ENCODE measurements at regions not wholly inside any gene's neighbourhood (a gene's known extent, or its start where the extent isn't known, plus 50 kb on each side); places are given as distances from the start of the nearest gene placed in this dataset.

DNA sequence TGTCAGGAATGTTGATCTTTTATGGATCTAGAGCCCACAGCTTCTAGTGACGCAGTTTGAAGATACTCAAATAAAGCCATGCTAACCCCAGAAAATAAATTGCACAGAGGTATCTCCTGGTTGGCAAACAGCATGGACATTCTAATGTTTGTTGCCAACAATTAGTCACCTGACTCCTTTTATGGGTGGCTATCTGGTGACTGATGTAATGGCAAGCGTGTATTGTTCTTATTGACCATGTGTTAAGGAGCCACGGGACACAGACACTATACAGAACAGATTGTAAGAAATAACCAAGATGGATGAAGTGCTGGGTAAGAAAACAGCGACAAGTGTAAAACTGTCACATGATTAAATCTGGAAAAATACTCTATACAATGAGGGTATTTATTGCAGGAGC is 401.3 kb upstream of the PDE3A start:
- intact Hi-C loops (cut with micrococcal nuclease) = no loop called here
- H3K27ac ChIP-seq (ENCODE audit: low read depth, low read length) = no peak overlapping the region
- no peak overlapping the region for H3K4me2 ChIP-seq (ENCODE audit: low read length)
- H3K9me2 ChIP-seq (ENCODE audit: insufficient read depth) = no peaks in the 10 kb centered on the region
- no peaks in the 10 kb centered on the region for H3K27me3 ChIP-seq (ENCODE audit: insufficient read depth, low read length)
- no TSS peak for BruUV-seq (replicated peaks)
- H3K4me3 ChIP-seq (replicated peaks in 1 of 2; ENCODE audit: low read depth in 1 of 2, low read length in 2 of 2) = no peak overlapping the region
- POLR2A ChIA-PET = no interaction called here
- peaks cover 0 to 3% of the 10 kb centered on the region in 2 experiments; a peak in 2 of 4 replicates for H3K4me1 ChIP-seq (ENCODE audit: control insufficient read depth in 1 of 2, insufficient read depth in 2 of 2, low read length in 2 of 2)
- no peak overlapping the region for H3K9ac ChIP-seq (ENCODE audit: low read length)
- RAD21 ChIA-PET (ENCODE audit: low non-redundant PET in 1 of 2, low total read pairs in 2 of 2, uncharacterized antibody in 2 of 2, unreplicated experiment in 2 of 2) = no interaction called here
- no peak overlapping the region for H2AFZ ChIP-seq (ENCODE audit: low read depth, low read length, poor library complexity, severe bottlenecking)
- H3K36me3 ChIP-seq (ENCODE audit: control insufficient read depth in 1 of 2, insufficient read depth in 2 of 2, low read length in 2 of 2) = no peaks in the 10 kb centered on the region
- CTCF ChIA-PET = no interaction called here
- no peaks in the 10 kb centered on the region for H3K79me2 ChIP-seq (ENCODE audit: insufficient read depth, low read length)
- no peak for DNase-seq (ENCODE audit: low read depth, low spot score)
- no peaks in the 10 kb centered on the region for H3K9me3 ChIP-seq (ENCODE audit: control insufficient read depth in 1 of 2, insufficient read depth in 1 of 2, low read depth in 1 of 2, low read length in 2 of 2)
- no peaks in the 10 kb centered on the region for H4K20me1 ChIP-seq (ENCODE audit: insufficient read depth)
- TF ChIP-seq SP1 (IDR thresholded peaks at IDR 0.05; ENCODE audit: low read depth) (no peak), CEBPB (IDR thresholded peaks at IDR 0.05; ENCODE audit: low read depth) (no peak), FOSL1 (IDR thresholded peaks at IDR 0.05; ENCODE audit: low read depth) (no peak), YY1 (IDR thresholded peaks at IDR 0.05; ENCODE audit: extremely low read depth, insufficient replicate concordance, low read depth, low read length) (no peak), JUND (IDR thresholded peaks at IDR 0.05) (no peak)
- TF ChIP-seq, protein P1, sequence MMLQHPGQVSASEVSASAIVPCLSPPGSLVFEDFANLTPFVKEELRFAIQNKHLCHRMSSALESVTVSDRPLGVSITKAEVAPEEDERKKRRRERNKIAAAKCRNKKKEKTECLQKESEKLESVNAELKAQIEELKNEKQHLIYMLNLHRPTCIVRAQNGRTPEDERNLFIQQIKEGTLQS (IDR thresholded peaks at IDR 0.05) = no peak
- ATAC-seq = no peak

DNA sequence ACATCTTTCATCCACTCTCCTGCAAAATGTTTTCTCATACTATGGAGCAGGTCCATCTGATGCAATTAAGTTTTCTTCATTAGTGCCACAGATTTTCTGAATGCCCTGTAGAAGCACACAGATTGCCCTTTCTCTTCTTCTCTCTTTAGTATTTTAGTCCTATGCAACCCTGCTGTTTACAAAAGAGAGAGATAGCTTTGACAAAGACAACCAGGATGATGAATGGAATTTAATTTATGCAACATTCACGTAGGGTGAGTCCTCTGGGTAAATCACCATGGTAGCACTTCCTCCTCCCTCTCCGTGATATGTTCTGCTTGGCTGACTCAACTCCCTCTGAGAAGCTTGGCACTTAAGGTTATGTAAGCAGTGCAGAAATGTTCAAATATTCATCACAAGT is 400.9 kb upstream of the PDE3A start:
- Histone ChIP-seq H2AFZ (ENCODE audit: low read depth, low read length, poor library complexity, severe bottlenecking) (no peak overlapping the region), H3K9me3 (ENCODE audit: control insufficient read depth in 1 of 2, insufficient read depth in 1 of 2, low read depth in 1 of 2, low read length in 2 of 2) (no peaks in the 10 kb centered on the region), H3K4me2 (ENCODE audit: low read length) (no peak overlapping the region), H3K4me3 (replicated peaks in 1 of 2; ENCODE audit: low read depth in 1 of 2, low read length in 2 of 2) (no peak overlapping the region), H3K27ac (ENCODE audit: low read depth, low read length) (no peak overlapping the region), H3K27me3 (ENCODE audit: insufficient read depth, low read length) (no peaks in the 10 kb centered on the region), H3K9me2 (ENCODE audit: insufficient read depth) (no peaks in the 10 kb centered on the region), H3K9ac (ENCODE audit: low read length) (no peak overlapping the region), H3K4me1 (ENCODE audit: control insufficient read depth in 1 of 2, insufficient read depth in 2 of 2, low read length in 2 of 2) (peaks cover 0 to 3% of the 10 kb centered on the region in 2 experiments; a peak in 2 of 4 replicates), H3K36me3 (ENCODE audit: control insufficient read depth in 1 of 2, insufficient read depth in 2 of 2, low read length in 2 of 2) (no peaks in the 10 kb centered on the region), H4K20me1 (ENCODE audit: insufficient read depth) (no peaks in the 10 kb centered on the region), H3K79me2 (ENCODE audit: insufficient read depth, low read length) (no peaks in the 10 kb centered on the region)
- no TSS peak for BruUV-seq (replicated peaks)
- DNase-seq (ENCODE audit: low read depth, low spot score) (no peak), ATAC-seq (no peak)
- TF ChIP-seq EZH2 (IDR thresholded peaks at IDR 0.05) = no peak
- no peak for TF ChIP-seq ZNF274 (IDR thresholded peaks at IDR 0.05; ENCODE audit: low read depth, low read length)
- TF ChIP-seq, protein P2, sequence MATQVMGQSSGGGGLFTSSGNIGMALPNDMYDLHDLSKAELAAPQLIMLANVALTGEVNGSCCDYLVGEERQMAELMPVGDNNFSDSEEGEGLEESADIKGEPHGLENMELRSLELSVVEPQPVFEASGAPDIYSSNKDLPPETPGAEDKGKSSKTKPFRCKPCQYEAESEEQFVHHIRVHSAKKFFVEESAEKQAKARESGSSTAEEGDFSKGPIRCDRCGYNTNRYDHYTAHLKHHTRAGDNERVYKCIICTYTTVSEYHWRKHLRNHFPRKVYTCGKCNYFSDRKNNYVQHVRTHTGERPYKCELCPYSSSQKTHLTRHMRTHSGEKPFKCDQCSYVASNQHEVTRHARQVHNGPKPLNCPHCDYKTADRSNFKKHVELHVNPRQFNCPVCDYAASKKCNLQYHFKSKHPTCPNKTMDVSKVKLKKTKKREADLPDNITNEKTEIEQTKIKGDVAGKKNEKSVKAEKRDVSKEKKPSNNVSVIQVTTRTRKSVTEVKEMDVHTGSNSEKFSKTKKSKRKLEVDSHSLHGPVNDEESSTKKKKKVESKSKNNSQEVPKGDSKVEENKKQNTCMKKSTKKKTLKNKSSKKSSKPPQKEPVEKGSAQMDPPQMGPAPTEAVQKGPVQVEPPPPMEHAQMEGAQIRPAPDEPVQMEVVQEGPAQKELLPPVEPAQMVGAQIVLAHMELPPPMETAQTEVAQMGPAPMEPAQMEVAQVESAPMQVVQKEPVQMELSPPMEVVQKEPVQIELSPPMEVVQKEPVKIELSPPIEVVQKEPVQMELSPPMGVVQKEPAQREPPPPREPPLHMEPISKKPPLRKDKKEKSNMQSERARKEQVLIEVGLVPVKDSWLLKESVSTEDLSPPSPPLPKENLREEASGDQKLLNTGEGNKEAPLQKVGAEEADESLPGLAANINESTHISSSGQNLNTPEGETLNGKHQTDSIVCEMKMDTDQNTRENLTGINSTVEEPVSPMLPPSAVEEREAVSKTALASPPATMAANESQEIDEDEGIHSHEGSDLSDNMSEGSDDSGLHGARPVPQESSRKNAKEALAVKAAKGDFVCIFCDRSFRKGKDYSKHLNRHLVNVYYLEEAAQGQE (IDR thresholded peaks at IDR 0.05; ENCODE audit: low read depth) = no peak
- no peak for TF ChIP-seq YY1 (IDR thresholded peaks at IDR 0.05; ENCODE audit: extremely low read depth, insufficient replicate concordance, low read depth, low read length)
- no peak for TF ChIP-seq ZBTB33 (IDR thresholded peaks at IDR 0.05; ENCODE audit: extremely low read depth, insufficient replicate concordance, low read length)
- no peak for TF ChIP-seq CBX3 (IDR thresholded peaks at IDR 0.05; ENCODE audit: low read depth)
- TF ChIP-seq EZH2phosphoT487 (IDR thresholded peaks at IDR 0.05; ENCODE audit: borderline replicate concordance) = no peak
- no peak for TF ChIP-seq MAX (IDR thresholded peaks at IDR 0.05)
- TF ChIP-seq ZFX (IDR thresholded peaks at IDR 0.05) = no peak
- POLR2A ChIA-PET = no interaction called here
- RAD21 ChIA-PET (ENCODE audit: low non-redundant PET in 1 of 2, low total read pairs in 2 of 2, uncharacterized antibody in 2 of 2, unreplicated experiment in 2 of 2) = no interaction called here
- CTCF ChIA-PET = no interaction called here
- intact Hi-C loops (cut with micrococcal nuclease) = no loop called here
